GM18873 (cell line): ENCODE measurements at regions not wholly inside any gene's neighbourhood (a gene's known extent, or its start where the extent isn't known, plus 50 kb on each side); places are given as distances from the start of the nearest gene placed in this dataset.
"Not testable (repeated sequence)": the region's sequence is repeated elsewhere in the genome, so short reads cannot be mapped to it uniquely, and the experiment has no call there.

Experiments used
- ATAC-seq: cut with Tn5 transposase; IDR thresholded peaks from one replicate; pipeline ENCODE4 v1.9.1; 2021; ENCODE audit warnings: mild to moderate bottlenecking, moderate library complexity, moderate number of reproducible peaks; ENCODE audit not compliant: unreplicated experiment, low FRiP score

GRCh38 chr7:81488210-81488609 lies 281.6 kb downstream of the HGF start:
- ATAC-seq, result no peak

GRCh38 chr7:81487516-81487915 lies 282.3 kb downstream of the HGF start:
- no peak for ATAC-seq

- no peak for ATAC-seq
Observed at GRCh38 chr7:81484261-81484660, 285.6 kb downstream of the HGF start.

- no peak for ATAC-seq
Observed at GRCh38 chr7:81482600-81483186, 287.2 kb downstream of the HGF start.

GRCh38 chr7:81478664-81479063 lies 291.2 kb downstream of the HGF start:
- no peak for ATAC-seq

GRCh38 chr7:81478201-81478600 lies 291.6 kb downstream of the HGF start:
- not testable (repeated sequence) for ATAC-seq

- no peak for ATAC-seq
Observed at GRCh38 chr7:81473236-81473635, 296.6 kb downstream of the HGF start.

- no peak for ATAC-seq
Observed at GRCh38 chr7:81470724-81471379, 299.0 kb downstream of the HGF start.

GRCh38 chr7:81469869-81470723 lies 299.8 kb downstream of the HGF start:
- ATAC-seq, result no peak

GRCh38 chr7:81469153-81469868 lies 300.5 kb downstream of the HGF start:
- no peak for ATAC-seq

GRCh38 chr7:81468526-81468925 lies 301.3 kb downstream of the HGF start:
- no peak for ATAC-seq

GRCh38 chr7:81467964-81468363 lies 301.9 kb downstream of the HGF start:
- no peak for ATAC-seq

GRCh38 chr7:81462672-81463071 lies 307.2 kb downstream of the HGF start:
- no peak for ATAC-seq

GRCh38 chr7:81460250-81461045 lies 309.4 kb downstream of the HGF start:
- no peak for ATAC-seq

- no peak for ATAC-seq
Observed at GRCh38 chr7:81459485-81459884, 310.4 kb downstream of the HGF start.

GRCh38 chr7:81457852-81458522 lies 311.9 kb downstream of the HGF start:
- no peak for ATAC-seq

- ATAC-seq, result not testable (repeated sequence)
Observed at GRCh38 chr7:81453770-81454169, 316.1 kb downstream of the HGF start.

GRCh38 chr7:81449105-81449504 lies 320.7 kb downstream of the HGF start:
- no peak for ATAC-seq

- no peak for ATAC-seq
Observed at GRCh38 chr7:81447351-81447952, 322.4 kb downstream of the HGF start.
